ENCODE measurements at regions not wholly inside any gene's neighbourhood (a gene's known extent, or its start where the extent isn't known, plus 50 kb on each side); places are given as distances from the start of the nearest gene placed in this dataset.

- DNase-seq (ENCODE audit: low read depth in 2 of 2): no peak
These were observed 1233.1 kb downstream of the C4orf33 start for GRCh38 chr4:130329036-130329435.

DNA sequence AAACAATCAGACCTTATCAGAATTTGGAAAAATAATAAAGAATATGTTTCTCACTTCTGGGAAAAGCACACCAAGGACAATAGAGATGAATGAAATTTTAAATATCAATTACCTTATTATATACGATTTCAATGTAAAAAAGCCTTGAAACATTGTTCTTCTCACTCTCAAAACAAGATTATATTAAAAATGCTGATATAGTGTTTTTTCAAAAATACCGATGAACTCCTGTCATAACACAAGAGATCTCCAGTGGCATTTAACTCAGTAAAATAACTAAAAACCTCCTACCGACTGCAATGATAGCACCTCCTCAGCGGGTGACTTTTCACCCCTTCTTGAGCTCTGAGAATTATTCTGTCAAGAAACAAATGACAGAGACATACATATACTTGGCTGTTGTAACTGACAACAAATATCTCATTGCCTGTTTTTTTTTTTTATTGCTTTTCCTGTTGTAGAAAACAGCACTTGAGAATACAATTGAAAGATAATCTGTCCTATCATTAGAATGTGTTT is 1237.3 kb downstream of the C4orf33 start:
- DNase-seq (ENCODE audit: low read depth in 2 of 2): no peak

DNA sequence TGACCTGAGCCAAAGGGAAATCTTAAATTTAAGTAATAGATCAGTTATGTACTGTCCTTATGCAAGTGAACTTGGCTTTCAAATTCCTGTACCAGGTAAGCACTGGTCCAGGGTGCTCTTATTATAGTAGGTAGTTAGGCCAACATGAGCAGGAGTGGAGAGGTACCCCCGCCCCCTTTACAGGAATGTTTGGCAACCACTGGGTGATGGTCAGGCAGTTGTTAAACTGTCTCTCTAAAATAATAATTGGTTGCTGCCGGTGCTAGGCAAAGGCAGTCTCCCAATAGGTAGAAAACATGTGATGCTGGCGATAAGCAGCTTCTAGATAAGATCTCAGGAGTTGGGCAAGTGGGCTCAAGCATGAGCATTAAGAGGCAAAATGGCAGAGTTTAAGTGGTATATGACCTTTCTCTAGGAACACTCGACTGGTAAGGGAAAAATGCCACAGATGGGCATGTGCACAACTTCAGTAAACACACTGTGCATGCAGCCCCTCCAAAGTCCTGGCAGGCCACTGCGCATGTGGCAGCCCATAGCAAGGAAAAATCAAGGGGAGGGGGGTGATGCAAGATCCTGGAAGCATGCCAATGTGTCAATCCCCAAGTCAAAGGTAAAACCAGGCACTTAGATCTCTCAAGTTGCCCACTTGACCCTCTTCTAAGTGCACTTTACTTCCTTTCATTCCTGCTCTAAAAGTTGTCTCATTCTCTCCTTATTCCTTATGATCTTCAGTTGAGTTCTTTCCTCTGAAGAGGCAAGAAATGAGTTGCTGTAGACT is 1239.7 kb downstream of the C4orf33 start:
- no peak for DNase-seq (ENCODE audit: low read depth in 2 of 2)

- DNase-seq (ENCODE audit: low read depth in 2 of 2): no peak
These were observed 1240.7 kb downstream of the C4orf33 start for GRCh38 chr4:130336585-130337217.

DNA sequence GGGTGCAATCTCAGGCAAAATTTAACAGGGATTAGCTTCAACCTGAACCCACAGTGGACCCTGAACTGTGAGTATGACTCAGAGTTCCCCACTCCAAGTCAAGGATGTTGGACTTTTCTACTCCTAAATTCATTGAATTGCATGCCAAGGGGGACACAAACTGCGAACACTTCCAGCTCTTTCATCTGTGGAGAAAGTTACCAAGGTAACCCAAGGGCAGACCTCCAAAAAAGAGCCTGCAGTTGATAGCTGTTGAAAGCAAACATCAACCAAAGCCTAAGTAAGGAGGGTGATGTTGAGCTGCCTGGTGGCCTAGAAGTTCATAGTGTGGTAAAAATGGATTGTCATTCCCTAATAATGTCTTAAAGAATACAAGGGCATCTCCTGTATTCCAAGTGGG is 1242.9 kb downstream of the C4orf33 start:
- no peak for DNase-seq (ENCODE audit: low read depth in 2 of 2)

DNA sequence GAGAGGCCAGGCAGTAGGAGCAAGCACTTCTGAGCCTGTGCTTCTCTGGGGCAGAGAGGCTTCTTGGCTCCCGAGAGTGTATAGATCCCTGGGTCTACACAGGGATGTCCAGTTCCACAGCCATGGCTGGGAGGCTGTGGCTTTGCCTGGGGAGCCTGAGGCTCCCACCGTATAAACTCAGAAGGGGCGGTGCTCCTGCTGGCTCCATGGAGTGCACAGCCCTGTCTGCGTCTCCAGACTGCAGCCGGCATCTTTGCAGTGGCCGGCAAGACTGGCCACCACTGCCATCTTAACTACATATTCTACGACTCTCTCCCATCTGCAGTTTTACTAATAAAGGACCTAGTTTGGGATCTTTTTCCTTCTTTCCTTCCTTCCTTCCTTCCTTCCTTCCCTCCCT is 1253.8 kb downstream of the C4orf33 start:
- no peak for DNase-seq (ENCODE audit: low read depth in 2 of 2)

DNA sequence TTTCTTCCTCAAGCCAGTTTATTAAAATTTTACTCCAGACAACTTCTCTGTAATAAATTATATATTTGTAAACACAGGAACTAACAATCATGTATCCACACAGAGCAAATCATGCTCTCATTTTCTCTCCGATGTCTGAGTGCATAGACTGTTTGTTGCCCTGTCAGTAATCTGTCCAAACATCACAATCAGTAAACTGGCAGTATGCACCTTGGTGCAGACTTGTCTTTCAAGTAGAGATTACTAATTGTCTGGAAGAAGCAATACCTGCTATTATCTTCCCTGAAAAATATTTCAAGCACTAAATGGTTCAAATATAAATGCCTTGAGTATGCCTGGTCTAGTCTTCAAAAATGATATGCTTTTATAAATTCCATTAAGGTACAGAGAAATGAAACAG is 1260.9 kb downstream of the C4orf33 start:
- DNase-seq (ENCODE audit: low read depth in 2 of 2): no peak

DNA sequence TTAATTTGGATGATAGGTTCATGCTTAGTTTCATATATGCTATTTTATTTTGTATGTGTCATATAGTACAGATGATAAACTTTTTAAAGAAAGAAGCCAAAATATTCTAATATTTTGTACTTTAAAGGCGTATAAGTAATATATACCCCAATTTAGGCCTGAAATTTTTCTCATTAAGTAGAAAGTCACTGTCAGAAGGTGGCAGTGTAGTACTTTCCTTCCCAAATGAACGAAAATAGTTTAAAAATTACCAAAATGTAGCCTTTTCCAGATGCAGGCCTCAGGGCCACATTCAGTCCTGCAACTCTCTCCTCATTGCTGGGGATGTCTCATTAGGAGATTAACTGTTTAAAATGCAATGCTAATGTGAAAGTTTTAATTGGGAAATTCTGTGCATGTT is 1263.6 kb downstream of the C4orf33 start:
- DNase-seq (ENCODE audit: low read depth in 2 of 2): no peak

GRCh38 chr4:130361616-130362015 is 1265.7 kb downstream of the C4orf33 start:
- DNase-seq (ENCODE audit: low read depth in 2 of 2): no peak

DNA sequence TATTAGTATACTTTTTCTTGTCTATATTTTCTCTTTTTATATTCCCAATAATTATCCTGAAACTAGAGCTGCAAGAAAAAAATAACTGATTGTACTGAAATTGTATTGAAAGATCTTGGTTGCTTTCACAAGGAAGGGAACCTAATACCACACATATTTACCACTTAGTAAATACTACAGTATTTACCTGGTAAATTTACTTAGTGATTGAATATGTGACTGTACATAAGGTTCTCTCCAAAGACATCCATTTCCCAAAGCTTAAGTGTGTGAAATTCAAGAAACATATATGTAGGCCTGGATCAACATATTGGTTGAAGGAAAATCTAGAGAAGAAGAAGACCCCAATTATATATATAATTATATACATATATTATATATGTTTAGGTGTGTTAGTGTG is 1272.7 kb downstream of the C4orf33 start:
- DNase-seq (ENCODE audit: low read depth in 2 of 2): no peak

- DNase-seq (ENCODE audit: low read depth in 2 of 2): no peak
These were observed 1297.3 kb downstream of the C4orf33 start for GRCh38 chr4:130393231-130393630.

DNA sequence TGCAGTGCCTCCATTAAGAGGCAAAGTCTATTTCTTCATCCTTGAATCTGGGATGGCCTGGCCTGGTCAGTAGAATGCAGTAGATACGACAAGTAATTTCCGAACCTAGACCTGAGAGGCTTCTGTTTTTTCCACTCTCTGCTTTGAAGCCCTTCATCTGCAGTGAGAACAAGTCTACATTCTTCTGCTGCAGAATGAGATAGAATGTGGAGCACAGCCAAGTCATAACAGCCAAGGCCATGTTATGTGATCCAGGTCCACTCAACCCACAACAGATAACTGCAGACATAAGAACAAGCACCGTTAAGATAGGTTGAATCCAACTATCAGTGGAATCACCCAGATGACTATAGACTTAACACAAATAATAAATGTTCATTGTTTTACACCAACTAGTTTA is 1297.7 kb downstream of the C4orf33 start:
- DNase-seq (ENCODE audit: low read depth in 2 of 2): no peak

GRCh38 chr4:130395871-130396270 is 1299.9 kb downstream of the C4orf33 start:
- no peak for DNase-seq (ENCODE audit: low read depth in 2 of 2)

- no peak for DNase-seq (ENCODE audit: low read depth in 2 of 2)
These were observed 1307.3 kb downstream of the C4orf33 start for GRCh38 chr4:130403221-130403620.

- no peak for DNase-seq (ENCODE audit: low read depth in 2 of 2)
These were observed 1320.3 kb downstream of the C4orf33 start for GRCh38 chr4:130416228-130416627.

- DNase-seq (ENCODE audit: low read depth in 2 of 2): no peak
These were observed 1323.4 kb downstream of the C4orf33 start for GRCh38 chr4:130419211-130419975.

- no peak for DNase-seq (ENCODE audit: low read depth in 2 of 2)
These were observed 1326.3 kb downstream of the C4orf33 start for GRCh38 chr4:130422261-130422660.

GRCh38 chr4:130424211-130424610 is 1328.3 kb downstream of the C4orf33 start:
- DNase-seq (ENCODE audit: low read depth in 2 of 2): no peak

GRCh38 chr4:130432289-130432688 is 1336.3 kb downstream of the C4orf33 start:
- no peak for DNase-seq (ENCODE audit: low read depth in 2 of 2)

DNA sequence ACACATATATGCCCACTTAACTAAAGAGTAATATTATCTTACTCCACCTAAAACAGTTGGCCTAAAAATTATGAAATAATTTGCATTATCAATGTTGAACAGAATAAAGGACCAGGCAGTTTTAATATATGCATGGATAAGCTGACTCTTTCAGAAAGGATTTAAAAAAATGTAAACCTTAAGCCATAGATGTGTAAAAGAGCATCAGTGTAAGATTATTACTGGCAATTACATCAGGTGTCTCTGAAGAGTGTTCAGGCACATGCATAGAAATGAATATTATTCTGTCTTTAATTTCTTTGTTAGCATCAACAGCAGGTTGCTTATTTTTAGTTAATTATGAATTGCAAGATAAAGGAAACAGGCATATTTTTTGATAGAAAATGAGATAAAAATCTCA is 1353.8 kb downstream of the C4orf33 start:
- DNase-seq (ENCODE audit: low read depth in 2 of 2): no peak

- DNase-seq (ENCODE audit: low read depth in 2 of 2): no peak
These were observed 1372.4 kb downstream of the C4orf33 start for GRCh38 chr4:130468340-130468739.

DNA sequence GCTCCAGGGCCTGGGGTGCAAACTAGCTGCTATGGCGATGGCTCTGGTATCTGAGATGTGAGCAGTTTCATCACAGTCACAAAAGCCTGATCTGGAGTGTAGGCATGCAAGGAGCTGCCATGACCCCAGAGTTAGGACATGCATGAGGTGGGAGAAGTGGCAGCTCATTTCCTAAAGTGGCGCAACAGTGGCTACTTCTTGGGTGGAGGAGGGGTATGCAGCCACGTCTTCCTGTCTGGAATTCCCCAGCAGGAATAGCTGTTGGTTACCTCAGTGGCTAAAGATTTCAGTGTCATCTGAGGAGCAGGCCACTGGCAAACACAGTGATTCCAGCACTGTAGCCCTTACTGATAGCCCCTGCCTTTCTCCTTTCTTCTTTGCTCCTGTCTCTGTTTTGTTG is 1382.5 kb downstream of the C4orf33 start:
- DNase-seq (ENCODE audit: low read depth in 2 of 2): no peak

DNA sequence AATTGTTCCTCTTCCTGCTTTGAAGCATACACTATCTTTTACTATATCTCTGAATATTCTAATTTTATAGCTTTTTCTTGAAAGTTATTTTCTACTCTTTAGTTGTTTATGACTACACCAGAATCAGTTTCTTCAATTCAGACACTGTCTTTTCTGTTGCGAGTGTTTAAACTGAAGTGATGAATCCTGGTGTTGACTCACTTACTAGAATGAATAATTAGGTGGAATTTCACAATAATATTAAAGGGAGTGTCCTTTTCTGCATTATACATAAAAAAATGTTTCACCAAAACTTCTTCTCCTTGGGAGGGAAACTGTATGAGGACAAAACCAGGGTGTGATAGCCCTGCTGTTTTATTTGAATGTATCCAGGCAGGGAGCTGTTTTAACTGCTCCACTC is 1383.1 kb downstream of the C4orf33 start:
- DNase-seq (ENCODE audit: low read depth in 2 of 2): no peak
